H9 (cell line): ENCODE measurements at regions not wholly inside any gene's neighbourhood (a gene's known extent, or its start where the extent isn't known, plus 50 kb on each side); places are given as distances from the start of the nearest gene placed in this dataset.

ENCODE experiments used
- DNase-seq: peaks from one replicate; pipeline ENCODE4 v3.0.0-alpha.2; 2017
- H2AFZ ChIP-seq: one replicate; pipeline ENCODE4 v1.6.1; 2013; ENCODE audit warnings: mild to moderate bottlenecking, low read length, control low read depth, moderate library complexity
- H2AK5ac ChIP-seq: 2 replicates; pipeline ENCODE4 v1.6.1; 2013; ENCODE audit warnings: low read length, control low read depth, mixed read lengths; ENCODE audit not compliant: insufficient read length
- H2BK120ac ChIP-seq: one replicate; pipeline ENCODE4 v1.6.1; 2013; ENCODE audit warnings: low read depth, mild to moderate bottlenecking, low read length, control low read depth, inconsistent platforms; ENCODE audit not compliant: poor library complexity, severe bottlenecking
- H2BK12ac ChIP-seq: 2 replicates; pipeline ENCODE4 v1.6.1; 2013; ENCODE audit warnings: low read length, control low read depth, mixed read lengths, low read depth; ENCODE audit not compliant: insufficient read length
- H2BK15ac ChIP-seq: 2 replicates; pipeline ENCODE4 v1.6.1; 2013; ENCODE audit warnings: low read depth, low read length, control low read depth
- H2BK20ac ChIP-seq: one replicate; pipeline ENCODE4 v1.6.1; 2013; ENCODE audit warnings: low read depth, mild to moderate bottlenecking, low read length, control low read depth, inconsistent platforms; ENCODE audit not compliant: poor library complexity, severe bottlenecking
- H2BK5ac ChIP-seq: 2 replicates; pipeline ENCODE4 v1.6.1; 2013; ENCODE audit warnings: low read length, control low read depth, mixed read lengths; ENCODE audit not compliant: insufficient read length
- H3K14ac ChIP-seq: 2 replicates; pipeline ENCODE4 v1.6.1; 2013; ENCODE audit warnings: low read length, control low read depth; ENCODE audit not compliant: insufficient read depth
- H3K18ac ChIP-seq: 2 replicates; pipeline ENCODE4 v1.6.1; 2013; ENCODE audit warnings: low read depth, mild to moderate bottlenecking, mixed read lengths, low read length, control low read depth; ENCODE audit not compliant: insufficient read length
- H3K23ac ChIP-seq: 2 replicates; pipeline ENCODE4 v1.6.1; 2013; ENCODE audit warnings: low read length, control low read depth, mixed read lengths, low read depth; ENCODE audit not compliant: insufficient read length
- H3K23me2 ChIP-seq: 2 replicates; pipeline ENCODE4 v1.6.1; 2013; ENCODE audit warnings: low read depth, mild to moderate bottlenecking, mixed read lengths, low read length, control low read depth; ENCODE audit not compliant: insufficient read length, poor library complexity, severe bottlenecking
- H3K27ac ChIP-seq: 2 replicates; pipeline ENCODE4 v1.5.1; 2013; ENCODE audit warnings: low read length, control low read depth, mixed read lengths, low read depth; ENCODE audit not compliant: insufficient read length
- H3K27me3 ChIP-seq: 2 replicates; pipeline ENCODE4 v1.6.1; 2013; ENCODE audit warnings: low read length, control low read depth, inconsistent platforms; ENCODE audit not compliant: insufficient read depth
- H3K4ac ChIP-seq: 2 replicates; pipeline ENCODE4 v1.6.1; 2013; ENCODE audit warnings: low read depth, mild to moderate bottlenecking, control low read depth, inconsistent platforms, low read length, moderate library complexity
- H3K4me1 ChIP-seq: 2 replicates; pipeline ENCODE4 v1.6.1; 2013; ENCODE audit warnings: low read length, control low read depth, inconsistent platforms; ENCODE audit not compliant: insufficient read depth
- H3K4me2 ChIP-seq: 2 replicates; pipeline ENCODE4 v1.6.1; 2013; ENCODE audit warnings: low read length, control low read depth, mixed read lengths; ENCODE audit not compliant: insufficient read length, insufficient read depth
- H3K56ac ChIP-seq: 2 replicates; pipeline ENCODE4 v1.6.1; 2013; ENCODE audit warnings: low read depth, mild to moderate bottlenecking, mixed read lengths, low read length, control low read depth; ENCODE audit not compliant: insufficient read length
- H3K79me1 ChIP-seq: 2 replicates; pipeline ENCODE4 v1.6.1; 2013; ENCODE audit warnings: low read depth, mild to moderate bottlenecking, moderate library complexity, low read length, control low read depth, inconsistent platforms; ENCODE audit not compliant: insufficient read depth, poor library complexity, severe bottlenecking
- H3K79me2 ChIP-seq: 2 replicates; pipeline ENCODE4 v1.6.1; 2013; ENCODE audit warnings: low read length, control low read depth, inconsistent platforms; ENCODE audit not compliant: insufficient read depth
- H3K9ac ChIP-seq: 2 replicates; pipeline ENCODE4 v1.6.1; 2013; ENCODE audit warnings: low read length, control low read depth, mixed read lengths; ENCODE audit not compliant: insufficient read length; ENCODE audit errors: extremely low read depth
- H3K9me3 ChIP-seq: one replicate; pipeline ENCODE4 v1.6.1; 2013; ENCODE audit warnings: low read depth, low read length, inconsistent platforms; ENCODE audit not compliant: control insufficient read depth
- H3T11ph ChIP-seq: one replicate; pipeline ENCODE4 v1.6.1; 2013; ENCODE audit warnings: mild to moderate bottlenecking, low read length, control low read depth, inconsistent platforms
- H4K20me1 ChIP-seq: one replicate; pipeline ENCODE4 v1.6.1; 2013; ENCODE audit not compliant: control insufficient read depth, insufficient read length, insufficient read depth
- H4K5ac ChIP-seq: 2 replicates; pipeline ENCODE4 v1.6.1; 2013; ENCODE audit warnings: low read depth, mild to moderate bottlenecking, mixed read lengths, low read length, control low read depth; ENCODE audit not compliant: insufficient read length
- H4K8ac ChIP-seq: replicated peaks from 2 replicates; pipeline ENCODE4 v1.6.1; 2013; ENCODE audit warnings: low read length, control low read depth, mixed read lengths, low read depth; ENCODE audit not compliant: insufficient read length
- H4K91ac ChIP-seq: 2 replicates; pipeline ENCODE4 v1.6.1; 2013; ENCODE audit warnings: low read depth, mild to moderate bottlenecking, moderate library complexity, mixed read lengths, low read length, control low read depth; ENCODE audit not compliant: insufficient read length
- H3K27ac Mint-ChIP-seq, 3 experiments: 2 replicates in 2 of 3; 3 replicates in 1 of 3; pipeline ENCODE4 v1.8.0; 2020 to 2021; ENCODE audit warnings: mixed read lengths in 3 of 3, mild to moderate bottlenecking in 1 of 3, moderate library complexity in 1 of 3
- H3K27me3 Mint-ChIP-seq: 2 replicates; pipeline ENCODE4 v1.8.0; 2021; ENCODE audit warnings: low read depth, mild to moderate bottlenecking, moderate library complexity, mixed read lengths
- H3K36me3 Mint-ChIP-seq, 3 experiments: 2 replicates in 2 of 3; 3 replicates in 1 of 3; pipeline ENCODE4 v1.8.0; 2020 to 2021; ENCODE audit warnings: low read depth in 3 of 3, mixed read lengths in 3 of 3; ENCODE audit not compliant: insufficient read depth in 1 of 3
- H3K4me1 Mint-ChIP-seq, 2 experiments: 2 replicates each; pipeline ENCODE4 v1.8.0; 2020; ENCODE audit warnings: mixed read lengths in 2 of 2
- H3K4me3 Mint-ChIP-seq, 2 experiments: 2 replicates in 1 of 2; 3 replicates in 1 of 2; pipeline ENCODE4 v1.8.0; 2020 to 2021; ENCODE audit warnings: mild to moderate bottlenecking in 2 of 2, mixed read lengths in 2 of 2, moderate library complexity in 1 of 2
- H3K9me3 Mint-ChIP-seq, 2 experiments: 2 replicates in 1 of 2; 3 replicates in 1 of 2; pipeline ENCODE4 v1.8.0; 2020; ENCODE audit warnings: mild to moderate bottlenecking in 2 of 2, mixed read lengths in 2 of 2, moderate library complexity in 1 of 2
- WGBS: extraction: QIAGEN DNeasy Blood & Tissue Kit; methylation state at CpG from one replicate; pipeline ENCODE4 v1.1.7; 2013; ENCODE audit warnings: missing lambda C conversion rate, low lambda C conversion rate, mixed read lengths; ENCODE audit not compliant: insufficient read length; ENCODE audit errors: extremely low coverage; 5-methylcytosine and 5-hydroxymethylcytosine counted together
- TF ChIP-seq, protein P1 (sequence below): fragments of 200-600 bp; sonication (generic); conservative IDR thresholded peaks from 3 replicates; pipeline ENCODE4 v1.8.0; 2021; ENCODE audit warnings: antibody characterized with exemption, mild to moderate bottlenecking

DNA sequence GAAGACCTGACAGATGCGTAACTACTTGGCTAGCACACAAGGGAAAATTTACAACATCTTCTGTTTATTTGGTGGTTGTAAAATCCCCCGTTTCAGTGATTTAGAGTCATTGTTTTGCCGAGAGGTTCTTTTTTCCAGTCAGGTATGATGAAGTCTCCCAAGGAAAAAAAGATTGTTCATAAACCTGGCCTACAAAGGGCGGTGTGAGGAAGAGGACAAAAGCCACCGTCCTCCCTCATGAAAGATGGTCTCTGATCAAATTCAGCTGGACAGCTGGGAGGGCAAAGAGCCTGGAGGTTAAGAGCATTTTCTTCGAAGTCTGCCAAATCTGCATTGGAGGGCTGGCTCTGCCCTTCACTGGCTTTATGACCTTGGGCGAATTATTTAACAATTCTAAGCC is 419.9 kb downstream of the HAPSTR1 start:
- H2BK120ac ChIP-seq, result no peak overlapping the region
- Mint-ChIP-seq H3K27ac (no peak overlapping the region), H3K4me3 (no peak overlapping the region), H3K36me3 (peaks cover 2 to 10% (median 4%) of the 10 kb centered on the region in 3 experiments; a peak in 4 of 7 replicates), H3K9me3 (peaks cover 4 to 13% of the 10 kb centered on the region in 2 experiments; a peak in 3 of 5 replicates), H3K4me1 (no peaks in the 10 kb centered on the region), H3K27me3 (no peaks in the 10 kb centered on the region; the same call in 1 of the 2 replicates)
- no peak overlapping the region for H3K14ac ChIP-seq
- H3K9me3 ChIP-seq, result no peaks in the 10 kb centered on the region
- no peak overlapping the region for H2BK15ac ChIP-seq
- H4K91ac ChIP-seq, result no peak overlapping the region
- H2BK12ac ChIP-seq, result no peak overlapping the region
- H3K56ac ChIP-seq, result no peak overlapping the region
- no peak overlapping the region for H3K4ac ChIP-seq
- no peak overlapping the region for H3K9ac ChIP-seq
- no peak overlapping the region for H3K23ac ChIP-seq
- no peak overlapping the region for H2AK5ac ChIP-seq
- no peaks in the 10 kb centered on the region for H3K27me3 ChIP-seq
- no peaks in the 10 kb centered on the region for H3K79me1 ChIP-seq
- no peak overlapping the region for H4K8ac ChIP-seq
- no CpG with 5 or more reads among the region's 7 CpGs for WGBS
- no peaks in the 10 kb centered on the region; the same call in 1 of the 2 replicates for H3K4me1 ChIP-seq
- no peaks in the 10 kb centered on the region for H3K79me2 ChIP-seq
- H2AFZ ChIP-seq, result no peak overlapping the region
- no peak overlapping the region for H3K4me2 ChIP-seq
- H3K23me2 ChIP-seq, result no peaks in the 10 kb centered on the region
- no peak overlapping the region for H2BK5ac ChIP-seq
- no peak overlapping the region for H2BK20ac ChIP-seq
- H3T11ph ChIP-seq, result no peak overlapping the region
- no peak overlapping the region for H4K5ac ChIP-seq
- no peak overlapping the region for H3K27ac ChIP-seq
- DNase-seq, result no peak
- H3K18ac ChIP-seq, result no peak overlapping the region
- TF ChIP-seq, protein P1, sequence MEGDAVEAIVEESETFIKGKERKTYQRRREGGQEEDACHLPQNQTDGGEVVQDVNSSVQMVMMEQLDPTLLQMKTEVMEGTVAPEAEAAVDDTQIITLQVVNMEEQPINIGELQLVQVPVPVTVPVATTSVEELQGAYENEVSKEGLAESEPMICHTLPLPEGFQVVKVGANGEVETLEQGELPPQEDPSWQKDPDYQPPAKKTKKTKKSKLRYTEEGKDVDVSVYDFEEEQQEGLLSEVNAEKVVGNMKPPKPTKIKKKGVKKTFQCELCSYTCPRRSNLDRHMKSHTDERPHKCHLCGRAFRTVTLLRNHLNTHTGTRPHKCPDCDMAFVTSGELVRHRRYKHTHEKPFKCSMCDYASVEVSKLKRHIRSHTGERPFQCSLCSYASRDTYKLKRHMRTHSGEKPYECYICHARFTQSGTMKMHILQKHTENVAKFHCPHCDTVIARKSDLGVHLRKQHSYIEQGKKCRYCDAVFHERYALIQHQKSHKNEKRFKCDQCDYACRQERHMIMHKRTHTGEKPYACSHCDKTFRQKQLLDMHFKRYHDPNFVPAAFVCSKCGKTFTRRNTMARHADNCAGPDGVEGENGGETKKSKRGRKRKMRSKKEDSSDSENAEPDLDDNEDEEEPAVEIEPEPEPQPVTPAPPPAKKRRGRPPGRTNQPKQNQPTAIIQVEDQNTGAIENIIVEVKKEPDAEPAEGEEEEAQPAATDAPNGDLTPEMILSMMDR, result no peak
- H4K20me1 ChIP-seq, result no peaks in the 10 kb centered on the region
